D721Med (cell line): ENCODE measurements at regions not wholly inside any gene's neighbourhood (a gene's known extent, or its start where the extent isn't known, plus 50 kb on each side); places are given as distances from the start of the nearest gene placed in this dataset.

ENCODE experiments used
- DNase-seq: peaks from one replicate; pipeline ENCODE4 v3.0.0; 2011; ENCODE audit warnings: low spot score; ENCODE audit not compliant: insufficient read length
- FAIRE-seq: peaks from 2 replicates; lab custom pipeline; 2011; peaks lifted over from hg19 to GRCh38; lab: Jason Lieb, UNC
- TF ChIP-seq, protein P1 (sequence below): IDR thresholded peaks from 2 replicates; pipeline ENCODE4 v1.5.1; 2012; ENCODE audit warnings: mild to moderate bottlenecking, control low read depth; ENCODE audit not compliant: insufficient read depth; ENCODE audit errors: missing control alignments

- TF ChIP-seq, protein P1, sequence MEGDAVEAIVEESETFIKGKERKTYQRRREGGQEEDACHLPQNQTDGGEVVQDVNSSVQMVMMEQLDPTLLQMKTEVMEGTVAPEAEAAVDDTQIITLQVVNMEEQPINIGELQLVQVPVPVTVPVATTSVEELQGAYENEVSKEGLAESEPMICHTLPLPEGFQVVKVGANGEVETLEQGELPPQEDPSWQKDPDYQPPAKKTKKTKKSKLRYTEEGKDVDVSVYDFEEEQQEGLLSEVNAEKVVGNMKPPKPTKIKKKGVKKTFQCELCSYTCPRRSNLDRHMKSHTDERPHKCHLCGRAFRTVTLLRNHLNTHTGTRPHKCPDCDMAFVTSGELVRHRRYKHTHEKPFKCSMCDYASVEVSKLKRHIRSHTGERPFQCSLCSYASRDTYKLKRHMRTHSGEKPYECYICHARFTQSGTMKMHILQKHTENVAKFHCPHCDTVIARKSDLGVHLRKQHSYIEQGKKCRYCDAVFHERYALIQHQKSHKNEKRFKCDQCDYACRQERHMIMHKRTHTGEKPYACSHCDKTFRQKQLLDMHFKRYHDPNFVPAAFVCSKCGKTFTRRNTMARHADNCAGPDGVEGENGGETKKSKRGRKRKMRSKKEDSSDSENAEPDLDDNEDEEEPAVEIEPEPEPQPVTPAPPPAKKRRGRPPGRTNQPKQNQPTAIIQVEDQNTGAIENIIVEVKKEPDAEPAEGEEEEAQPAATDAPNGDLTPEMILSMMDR: no peak
- no peak for FAIRE-seq
- no peak for DNase-seq
Observed at GRCh38 chr14:104522926-104523545, 56.5 kb upstream of the C14orf180 start.

GRCh38 chr14:104523546-104523935, 56.0 kb upstream of the C14orf180 start:
- TF ChIP-seq, protein P1: no peak
- DNase-seq (no peak), FAIRE-seq (no peak)

DNA sequence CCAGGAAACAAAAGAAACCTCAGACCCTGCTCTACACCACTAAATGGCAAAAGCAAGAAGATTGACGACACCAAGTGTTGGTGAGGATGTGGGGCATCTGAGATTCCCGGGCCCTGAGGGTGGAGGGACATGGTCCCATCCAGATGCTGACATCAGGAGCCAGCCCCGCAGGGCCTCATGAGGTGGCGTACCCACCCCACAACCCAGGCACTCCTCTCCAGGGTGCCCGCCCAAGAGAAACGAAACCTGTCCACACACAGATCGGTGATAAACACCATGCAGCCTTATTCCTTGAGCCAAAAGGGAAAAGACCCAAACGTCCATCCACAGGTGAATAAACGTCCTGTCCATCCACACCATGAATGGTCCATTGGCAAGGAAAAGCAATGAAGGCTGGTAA, 54.8 kb upstream of the C14orf180 start:
- no peak for FAIRE-seq
- TF ChIP-seq, protein P1: no peak
- DNase-seq: no peak

DNA sequence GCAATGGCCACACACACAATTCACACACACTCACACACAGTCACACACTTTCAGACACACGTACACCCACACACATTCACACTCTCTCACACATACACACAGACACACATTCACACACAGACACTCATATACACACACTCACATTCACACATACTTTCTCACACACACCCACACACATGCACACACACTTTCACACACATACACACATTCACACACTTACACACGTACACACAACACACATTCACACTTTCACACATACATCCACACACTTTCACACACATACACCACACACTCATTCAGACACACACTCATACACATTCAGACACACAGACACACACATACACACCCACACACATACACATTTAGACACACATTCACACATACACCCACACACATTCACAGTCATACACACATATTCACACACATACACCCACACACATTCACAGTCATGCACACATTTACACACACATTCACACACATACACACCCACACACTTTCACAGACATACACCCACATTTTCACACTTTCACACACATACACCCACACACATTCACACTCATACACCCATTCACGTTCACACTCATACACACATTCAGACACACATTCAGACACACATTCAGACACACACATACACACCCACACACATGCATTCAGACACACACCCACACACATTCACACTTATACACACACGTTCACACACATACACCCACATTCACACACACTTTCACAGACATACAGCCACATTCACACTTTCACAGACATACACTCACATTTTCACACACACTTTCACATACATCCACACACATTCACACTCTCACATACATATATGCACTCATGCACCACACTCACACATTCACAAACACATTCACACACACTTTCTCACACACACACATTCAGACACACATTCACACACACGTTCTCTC, 52.6 kb upstream of the C14orf180 start:
- FAIRE-seq: no peak
- DNase-seq: no peak
- TF ChIP-seq, protein P1: no peak

DNA sequence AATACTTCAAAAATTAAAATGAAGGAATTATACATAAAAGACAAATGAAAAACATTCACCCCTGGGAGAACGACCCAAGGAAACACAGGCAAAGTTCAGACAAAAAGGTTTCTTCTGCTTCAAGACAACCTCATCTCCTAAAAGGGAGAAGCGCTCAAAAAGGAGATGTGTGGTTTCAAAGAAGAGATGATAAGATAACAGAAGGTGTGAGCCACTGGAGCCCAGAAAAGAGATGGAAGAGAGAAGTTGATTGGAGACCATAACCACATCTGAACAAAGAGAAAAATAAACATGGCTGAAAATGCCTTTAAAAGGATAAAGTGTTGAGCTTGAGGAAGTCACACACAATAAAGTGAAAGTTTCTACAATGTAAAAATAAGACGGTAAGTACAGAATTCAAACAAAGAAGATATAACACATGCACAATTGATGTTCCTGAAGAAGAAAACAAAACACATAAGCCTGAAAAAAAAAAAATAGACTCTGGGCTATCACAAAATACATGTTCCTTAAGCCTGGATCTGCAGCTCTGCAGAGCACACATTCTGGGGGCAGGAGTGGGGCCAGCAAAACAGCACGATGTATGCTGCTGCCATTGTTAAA, 51.6 kb upstream of the C14orf180 start:
- FAIRE-seq: no peak
- TF ChIP-seq, protein P1: no peak
- DNase-seq: no peak

DNA sequence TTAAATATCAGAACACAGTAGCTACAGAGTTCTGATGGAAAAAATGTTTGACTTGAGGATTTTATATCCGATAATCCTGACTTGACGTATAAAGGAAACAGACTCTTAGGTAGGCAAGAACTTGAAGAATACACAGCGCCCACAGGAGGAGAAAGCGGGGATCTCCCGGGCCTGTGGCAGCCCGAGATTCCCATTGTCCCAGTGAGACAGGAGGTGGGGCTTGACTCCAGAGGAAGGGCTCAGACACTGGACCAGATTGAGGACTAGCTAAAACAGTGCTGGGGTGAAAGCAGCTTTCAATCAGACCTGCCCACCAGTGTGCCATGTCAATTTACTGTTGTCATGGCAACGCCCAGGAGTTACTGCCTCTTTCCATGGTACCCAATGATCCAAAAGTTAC, 51.1 kb upstream of the C14orf180 start:
- no peak for DNase-seq
- no peak for FAIRE-seq
- TF ChIP-seq, protein P1: no peak
